ENCODE measurements at regions not wholly inside any gene's neighbourhood (a gene's known extent, or its start where the extent isn't known, plus 50 kb on each side); places are given as distances from the start of the nearest gene placed in this dataset.

DNA sequence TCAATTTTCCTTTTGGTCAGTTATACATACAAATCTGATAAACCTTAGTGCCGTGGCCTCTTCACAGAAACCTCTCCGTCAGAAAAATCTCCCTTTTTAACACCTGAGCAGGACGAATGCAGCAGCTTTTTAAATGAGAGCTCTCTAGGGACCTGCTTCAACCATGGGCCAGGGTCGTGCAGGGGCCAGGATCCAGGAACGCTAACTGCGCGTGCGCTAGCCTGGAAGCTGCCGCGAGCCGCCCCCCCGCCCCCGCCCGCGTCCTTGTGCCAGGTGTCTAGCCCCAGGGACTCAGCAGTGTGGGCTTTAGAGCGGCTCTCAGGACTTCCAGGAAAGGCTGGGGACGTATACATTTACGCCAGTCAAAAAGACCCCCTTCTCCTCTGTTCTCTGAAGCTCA, 136.8 kb upstream of the FMN2 start:
- no peaks in the 10 kb centered on the region for H3K4me1 Mint-ChIP-seq
- TF ChIP-seq CTCF (IDR thresholded peaks at IDR 0.05): no peak
- no peaks in the 10 kb centered on the region for H3K9me3 Mint-ChIP-seq
- no peak overlapping the region for H3K27ac Mint-ChIP-seq
- ATAC-seq (ENCODE audit: low read depth) (no peak), DNase-seq (no peak)
- no peak overlapping the region for H3K4me3 Mint-ChIP-seq
- ChIA-PET CTCF (no interaction called here), POLR2A (no interaction called here)
- H3K27me3 Mint-ChIP-seq: no peaks in the 10 kb centered on the region
- intact Hi-C loops (cut with micrococcal nuclease): no loop called here
- no peaks in the 10 kb centered on the region for H3K36me3 Mint-ChIP-seq (ENCODE audit: low read depth)

DNA sequence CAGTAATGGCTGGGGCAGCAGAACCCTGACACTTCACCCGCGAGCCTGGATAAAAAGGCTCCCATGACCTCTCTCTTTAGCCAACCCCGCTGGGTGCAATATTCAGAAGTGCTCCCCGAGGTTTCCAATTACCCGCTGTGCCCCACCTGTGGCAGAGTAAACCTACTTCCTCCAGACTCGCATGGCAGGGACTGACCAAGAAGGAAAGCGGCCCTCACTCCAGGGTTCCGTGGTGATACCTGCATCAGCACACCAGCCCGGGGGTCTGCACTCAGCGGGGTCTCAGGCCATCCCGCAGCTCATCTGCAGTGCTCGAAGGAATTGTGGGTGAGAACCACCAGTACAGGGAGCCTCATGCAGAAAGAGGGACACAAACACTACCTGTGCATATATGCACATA, 136.3 kb upstream of the FMN2 start:
- H3K36me3 Mint-ChIP-seq (ENCODE audit: low read depth): no peaks in the 10 kb centered on the region
- no peaks in the 10 kb centered on the region for H3K9me3 Mint-ChIP-seq
- intact Hi-C loops (cut with micrococcal nuclease): no loop called here
- ChIA-PET CTCF (no interaction called here), POLR2A (no interaction called here)
- H3K27me3 Mint-ChIP-seq: no peaks in the 10 kb centered on the region
- DNase-seq (no peak), ATAC-seq (ENCODE audit: low read depth) (no peak)
- no peak for TF ChIP-seq CTCF (IDR thresholded peaks at IDR 0.05)
- H3K4me1 Mint-ChIP-seq: no peaks in the 10 kb centered on the region
- no peak overlapping the region for H3K27ac Mint-ChIP-seq
- no peak overlapping the region for H3K4me3 Mint-ChIP-seq

GRCh38 chr1:239956263-239956662, 135.4 kb upstream of the FMN2 start:
- POLR2A ChIA-PET: no interaction called here
- Mint-ChIP-seq H3K4me1 (no peaks in the 10 kb centered on the region), H3K27me3 (no peaks in the 10 kb centered on the region), H3K4me3 (no peak overlapping the region), H3K36me3 (ENCODE audit: low read depth) (no peaks in the 10 kb centered on the region), H3K27ac (no peak overlapping the region), H3K9me3 (no peaks in the 10 kb centered on the region)
- no peak for DNase-seq
- CTCF ChIA-PET: no interaction called here
- ATAC-seq (ENCODE audit: low read depth): no peak
- intact Hi-C loops (cut with micrococcal nuclease): no loop called here
- no peak for TF ChIP-seq CTCF (IDR thresholded peaks at IDR 0.05)

GRCh38 chr1:239958063-239958462, 133.6 kb upstream of the FMN2 start:
- DNase-seq: no peak
- intact Hi-C loops (cut with micrococcal nuclease): no loop called here
- Mint-ChIP-seq H3K27ac (no peak overlapping the region), H3K4me1 (no peaks in the 10 kb centered on the region), H3K4me3 (no peak overlapping the region), H3K9me3 (no peaks in the 10 kb centered on the region), H3K36me3 (ENCODE audit: low read depth) (no peaks in the 10 kb centered on the region), H3K27me3 (no peaks in the 10 kb centered on the region)
- TF ChIP-seq CTCF (IDR thresholded peaks at IDR 0.05): no peak
- CTCF ChIA-PET: no interaction called here
- POLR2A ChIA-PET: no interaction called here
- no peak for ATAC-seq (ENCODE audit: low read depth)

- no peaks in the 10 kb centered on the region for H3K27me3 Mint-ChIP-seq
- ATAC-seq (ENCODE audit: low read depth) (no peak), DNase-seq (no peak)
- CTCF ChIA-PET: interaction anchor here (2.0 kb wide), 1 partner anchor 9 kb away, joined by 7 read pairs; no protein-coding TSS in a partner anchor
- no peak overlapping the region for H3K4me3 Mint-ChIP-seq
- no peaks in the 10 kb centered on the region for H3K9me3 Mint-ChIP-seq
- POLR2A ChIA-PET: no interaction called here
- no peaks in the 10 kb centered on the region for H3K36me3 Mint-ChIP-seq (ENCODE audit: low read depth)
- H3K4me1 Mint-ChIP-seq: no peaks in the 10 kb centered on the region
- no peak overlapping the region for H3K27ac Mint-ChIP-seq
- intact Hi-C loops (cut with micrococcal nuclease): no loop called here
- TF ChIP-seq CTCF (IDR thresholded peaks at IDR 0.05): no peak
Measured at GRCh38 chr1:239960366-239960765, 131.3 kb upstream of the FMN2 start.

Measured in activated B cell treated with CpG ODN at 0.5 μM for 24 hours (primary cell).